MM.1S (cell line): ENCODE measurements at regions not wholly inside any gene's neighbourhood (a gene's known extent, or its start where the extent isn't known, plus 50 kb on each side); places are given as distances from the start of the nearest gene placed in this dataset.

Source experiments
- EZH2phosphoT487 ChIP-seq: fragments of 300-600 bp; sonication (generic); IDR thresholded peaks from 2 replicates; pipeline ENCODE4 v1.6.1; 2018; ENCODE audit warnings: antibody characterized with exemption, low read length
- TF ChIP-seq, protein P1 (sequence below): fragments of 300-600 bp; sonication (generic); IDR thresholded peaks from 2 replicates; pipeline ENCODE4 v1.5.1; 2016; ENCODE audit warnings: antibody characterized with exemption, low read length, mixed read lengths

DNA sequence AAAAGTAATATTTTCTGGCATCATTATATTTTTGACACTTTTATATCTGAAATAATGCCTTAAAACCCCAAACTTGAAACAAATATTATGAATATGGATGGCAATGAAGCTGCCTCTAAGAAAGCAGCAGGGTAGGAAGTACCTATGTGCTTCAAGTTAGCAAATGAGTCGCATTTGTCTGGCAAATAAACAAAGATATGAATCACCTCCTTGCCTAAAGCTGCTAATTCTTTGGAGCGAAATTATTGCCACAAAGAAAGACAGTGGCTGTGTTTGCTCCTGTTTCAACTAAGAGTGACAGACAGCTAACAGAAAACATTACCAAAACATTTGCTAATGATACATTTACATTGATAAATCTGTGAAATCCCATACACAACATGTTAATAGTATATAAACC is 854.9 kb downstream of the RPS29 start:
- TF ChIP-seq EZH2phosphoT487, result no peak
- TF ChIP-seq, protein P1, sequence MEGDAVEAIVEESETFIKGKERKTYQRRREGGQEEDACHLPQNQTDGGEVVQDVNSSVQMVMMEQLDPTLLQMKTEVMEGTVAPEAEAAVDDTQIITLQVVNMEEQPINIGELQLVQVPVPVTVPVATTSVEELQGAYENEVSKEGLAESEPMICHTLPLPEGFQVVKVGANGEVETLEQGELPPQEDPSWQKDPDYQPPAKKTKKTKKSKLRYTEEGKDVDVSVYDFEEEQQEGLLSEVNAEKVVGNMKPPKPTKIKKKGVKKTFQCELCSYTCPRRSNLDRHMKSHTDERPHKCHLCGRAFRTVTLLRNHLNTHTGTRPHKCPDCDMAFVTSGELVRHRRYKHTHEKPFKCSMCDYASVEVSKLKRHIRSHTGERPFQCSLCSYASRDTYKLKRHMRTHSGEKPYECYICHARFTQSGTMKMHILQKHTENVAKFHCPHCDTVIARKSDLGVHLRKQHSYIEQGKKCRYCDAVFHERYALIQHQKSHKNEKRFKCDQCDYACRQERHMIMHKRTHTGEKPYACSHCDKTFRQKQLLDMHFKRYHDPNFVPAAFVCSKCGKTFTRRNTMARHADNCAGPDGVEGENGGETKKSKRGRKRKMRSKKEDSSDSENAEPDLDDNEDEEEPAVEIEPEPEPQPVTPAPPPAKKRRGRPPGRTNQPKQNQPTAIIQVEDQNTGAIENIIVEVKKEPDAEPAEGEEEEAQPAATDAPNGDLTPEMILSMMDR, result no peak
